Stimulated activated CD4-positive, alpha-beta T cell treated with anti-CD3 and anti-CD28 coated beads, Interleukin-15, amount 100 ng/mL, for 24 hours (primary cell): ENCODE measurements at regions not wholly inside any gene's neighbourhood (a gene's known extent, or its start where the extent isn't known, plus 50 kb on each side); places are given as distances from the start of the nearest gene placed in this dataset.
"Not testable (repeated sequence)": the region's sequence is repeated elsewhere in the genome, so short reads cannot be mapped to it uniquely, and the experiment has no call there.

ENCODE experiments used
- DNase-seq: peaks from one replicate; pipeline ENCODE4 v3.0.0-alpha.2; 2020

DNA sequence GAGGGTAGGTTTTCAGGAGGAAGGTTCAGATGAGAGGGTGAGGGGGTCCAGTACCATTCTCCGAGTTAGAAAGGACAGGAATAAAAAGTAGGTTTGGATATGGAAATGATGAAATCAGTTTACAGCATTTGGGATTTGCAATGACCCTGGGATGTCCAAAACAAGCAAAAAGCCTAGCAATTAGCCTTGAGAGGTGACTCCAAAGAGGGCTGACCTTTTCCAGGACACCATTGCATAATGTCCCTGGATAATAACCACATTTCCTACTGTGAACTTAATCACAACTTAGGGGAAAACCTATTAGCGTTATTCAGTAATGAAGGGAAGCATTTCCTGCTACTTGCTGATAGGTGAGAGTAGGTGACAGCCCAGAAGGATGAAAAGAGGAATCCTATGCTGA is 101.4 kb upstream of the ARHGAP42 start:
- DNase-seq: no peak

DNA sequence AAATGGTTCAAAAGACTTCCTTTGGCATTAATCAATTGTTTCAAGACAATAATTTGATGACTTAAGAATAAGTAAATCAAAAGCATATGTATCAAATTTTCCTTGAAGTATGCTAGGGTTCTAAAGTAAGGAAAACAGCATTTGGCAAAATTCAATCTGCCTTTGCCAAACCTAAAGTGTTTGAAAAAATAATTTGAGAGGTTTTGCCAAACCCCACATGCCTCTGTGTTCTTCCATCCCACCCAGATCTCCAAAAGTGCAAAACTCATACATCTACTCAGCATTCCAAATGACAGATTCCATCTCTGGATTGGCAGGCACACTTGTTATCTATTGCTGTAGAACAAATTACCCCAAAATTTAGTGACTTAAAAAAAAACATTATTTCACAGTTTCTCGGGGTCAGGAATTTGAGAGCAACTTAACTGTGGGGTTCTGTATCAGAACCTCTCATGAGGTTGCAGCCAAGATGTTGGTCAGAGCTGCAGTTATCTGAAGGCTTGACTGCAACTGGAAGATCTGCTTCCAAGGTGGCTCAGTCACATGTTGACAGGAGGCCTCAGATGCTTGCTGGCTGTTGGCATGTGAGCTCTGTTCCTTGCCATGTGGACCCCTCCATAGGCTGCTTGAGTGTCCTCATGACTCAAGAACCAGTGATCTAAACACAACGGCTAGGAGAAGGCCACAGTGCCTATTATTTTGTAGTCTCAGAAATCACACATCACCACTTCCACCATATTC is 100.6 kb upstream of the ARHGAP42 start:
- DNase-seq: no peak

DNA sequence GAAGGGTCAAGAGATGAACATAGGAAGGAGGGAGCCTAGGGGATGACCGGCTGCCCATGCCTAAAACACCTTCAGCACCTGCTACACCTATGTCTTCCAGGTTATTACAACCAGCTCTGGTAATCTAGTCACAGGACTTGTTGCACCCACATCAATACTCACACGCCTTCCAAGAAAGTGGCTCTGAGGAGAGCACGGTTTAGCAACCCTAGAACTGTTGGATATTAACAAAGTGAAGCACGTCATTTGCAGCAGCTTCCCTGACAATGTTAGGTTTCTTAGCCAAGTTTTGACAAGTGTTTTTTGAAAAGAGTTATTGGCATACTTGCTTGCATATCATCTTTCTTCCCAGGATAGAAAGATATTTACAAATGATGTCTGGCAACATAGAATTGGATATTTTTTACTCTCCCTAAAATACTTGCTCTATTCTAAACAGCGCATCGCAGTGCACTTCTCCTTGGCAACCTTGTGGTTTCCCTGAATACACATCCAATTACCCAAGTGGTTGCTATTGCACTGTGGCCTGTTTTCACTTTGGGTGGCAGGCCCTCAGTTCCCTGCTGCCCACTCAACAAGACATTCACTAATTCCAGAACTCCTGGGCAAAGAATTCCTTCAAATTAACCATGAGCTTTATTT is 94.3 kb upstream of the ARHGAP42 start:
- DNase-seq: no peak

DNA sequence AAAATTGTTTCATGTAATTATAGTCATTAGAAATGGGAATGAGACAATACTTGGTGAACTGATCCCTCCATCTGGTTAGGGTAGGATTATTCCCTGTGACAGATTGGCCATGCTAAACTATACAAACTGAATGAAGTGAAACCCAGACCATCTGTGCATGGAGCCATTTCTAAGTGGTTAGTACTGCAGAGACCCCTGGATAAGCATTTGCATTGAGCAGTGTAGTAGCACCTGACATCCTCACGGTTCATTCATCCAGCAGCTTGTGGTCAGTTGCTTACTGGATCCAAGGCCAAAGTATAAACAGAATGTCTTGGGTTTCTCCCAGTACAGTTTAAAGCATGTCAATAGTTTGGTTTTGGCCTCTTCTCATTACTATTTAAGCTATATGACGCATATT is 93.8 kb upstream of the ARHGAP42 start:
- no peak for DNase-seq

DNA sequence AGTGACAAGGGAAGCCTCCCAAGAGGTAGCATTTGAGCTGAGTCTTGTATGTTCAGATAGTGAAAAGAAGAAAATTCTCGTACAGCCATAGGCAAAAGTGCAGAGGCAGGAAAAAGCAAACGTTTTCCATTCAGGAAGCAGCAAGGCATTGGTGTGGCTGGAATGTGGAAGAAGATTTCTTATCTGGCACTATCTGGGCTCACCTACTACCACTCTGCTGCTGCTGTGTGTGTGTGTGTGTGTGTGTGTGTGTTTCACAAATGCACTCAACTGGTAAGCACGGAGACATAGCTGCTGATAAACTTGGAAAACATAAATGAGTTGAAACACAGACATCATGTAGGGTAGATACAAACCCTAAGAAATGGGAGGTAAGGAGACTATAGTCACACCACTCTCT is 92.8 kb upstream of the ARHGAP42 start:
- DNase-seq: no peak

DNA sequence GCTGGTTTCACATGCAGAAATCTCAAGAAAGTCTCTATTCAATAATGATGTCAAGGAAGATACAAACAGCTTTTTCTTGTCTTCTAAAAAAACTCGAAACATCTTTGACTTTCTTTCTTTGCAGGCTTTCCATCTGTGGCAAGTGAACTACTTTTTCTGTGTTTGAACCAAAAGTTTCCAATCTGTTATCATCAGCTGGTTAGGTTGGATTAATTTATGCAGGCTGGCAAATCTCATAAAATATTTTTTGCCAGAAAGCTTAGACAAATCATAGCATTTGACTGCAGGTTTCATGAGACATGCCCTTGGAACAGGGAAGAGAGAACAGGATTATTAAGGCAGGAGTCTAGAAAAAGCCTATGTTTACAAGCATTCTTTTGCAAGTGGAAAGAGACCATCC is 86.1 kb upstream of the ARHGAP42 start:
- DNase-seq: no peak

DNA sequence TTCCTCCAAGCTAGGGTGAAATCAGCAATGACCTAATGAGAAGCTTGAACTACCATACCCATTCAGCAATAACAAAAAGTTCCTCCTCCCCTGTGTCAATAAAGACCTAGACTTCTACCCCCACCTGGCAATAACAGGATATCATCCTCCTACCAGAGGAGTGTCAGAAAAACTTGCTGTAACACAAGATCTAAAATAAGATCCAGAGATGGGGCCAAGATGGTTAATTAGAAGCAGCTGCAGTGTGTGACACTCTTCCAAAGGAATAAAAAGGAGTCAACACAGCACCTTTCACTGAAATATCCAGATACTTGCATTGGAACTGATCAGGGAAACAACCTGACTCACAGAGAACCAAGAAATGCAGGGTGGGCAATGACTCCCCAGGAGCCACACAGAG is 84.4 kb upstream of the ARHGAP42 start:
- DNase-seq: no peak

DNA sequence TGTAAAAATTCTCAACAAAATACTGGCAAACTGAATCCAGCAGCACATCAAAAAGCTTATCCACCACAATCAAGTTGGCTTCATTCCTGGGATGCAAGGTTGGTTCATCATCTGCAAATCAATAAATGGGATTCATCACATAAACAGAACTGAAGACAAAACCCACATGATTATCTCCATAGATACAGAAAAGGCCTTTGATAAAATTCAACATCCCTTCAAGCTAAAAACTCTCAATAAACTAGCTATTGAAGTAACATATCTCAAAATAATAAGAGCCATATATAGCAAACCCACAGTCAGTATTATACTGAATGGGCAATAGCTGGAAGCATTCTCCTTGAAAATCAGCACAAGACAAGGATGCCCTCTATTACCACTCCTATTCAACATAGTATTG is 79.3 kb upstream of the ARHGAP42 start:
- DNase-seq: not testable (repeated sequence)

DNA sequence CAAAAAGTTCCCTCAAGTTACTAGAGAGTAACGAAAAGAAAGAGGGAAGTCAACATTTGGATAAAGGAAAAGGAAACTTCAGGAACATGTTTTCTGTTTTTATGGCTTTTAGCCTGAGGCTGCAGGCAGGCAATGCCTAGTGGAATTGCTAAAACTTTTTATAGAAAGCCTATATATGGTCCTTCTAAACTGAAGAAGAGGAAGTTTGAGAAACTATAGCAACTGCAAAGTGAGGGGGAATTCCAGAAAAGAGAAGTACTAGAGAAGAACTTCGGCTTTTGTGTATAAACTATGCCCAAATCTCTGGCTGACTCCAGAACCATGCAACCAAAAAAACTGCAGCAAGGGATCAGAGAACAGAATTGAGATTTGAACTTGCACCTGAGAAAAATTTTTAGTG is 74.3 kb upstream of the ARHGAP42 start:
- no peak for DNase-seq

DNA sequence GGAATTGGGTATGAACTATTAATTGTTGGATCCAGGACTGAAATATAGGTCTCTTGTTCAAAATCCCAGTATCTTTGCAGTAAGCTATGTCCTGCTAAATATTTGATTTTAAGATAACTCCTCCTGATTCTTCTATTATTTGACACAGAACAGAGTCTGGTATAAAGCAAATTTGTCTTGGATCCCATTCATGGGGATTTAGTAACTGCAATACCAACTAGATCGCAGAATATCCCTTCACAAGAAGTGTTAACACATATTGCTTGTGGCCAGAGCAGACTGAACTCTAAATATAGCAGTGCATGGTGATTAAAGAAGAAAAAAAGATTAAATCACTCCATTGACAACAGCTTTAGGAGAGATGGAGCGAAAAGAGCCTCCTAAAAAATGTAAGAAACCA is 68.2 kb upstream of the ARHGAP42 start:
- no peak for DNase-seq

DNA sequence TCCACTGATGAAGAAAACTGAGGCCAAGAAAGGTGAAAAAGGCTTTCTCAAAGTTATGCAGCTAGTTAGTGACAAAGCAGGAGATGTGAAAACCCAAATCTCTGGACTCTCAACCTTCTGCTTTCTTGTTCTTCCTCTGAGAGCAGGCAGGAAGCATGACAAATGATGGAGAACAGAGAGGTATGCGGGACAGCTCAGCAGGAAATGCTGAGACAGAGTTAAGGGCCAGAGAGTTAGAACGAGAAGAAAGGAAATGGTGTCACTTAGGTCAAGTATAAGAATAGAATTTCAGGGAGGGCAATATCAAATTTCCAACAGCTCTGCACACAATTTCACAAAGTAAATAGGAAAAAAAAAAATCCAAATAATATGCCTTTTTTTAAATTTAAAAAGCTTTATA is 67.6 kb upstream of the ARHGAP42 start:
- DNase-seq: no peak

DNA sequence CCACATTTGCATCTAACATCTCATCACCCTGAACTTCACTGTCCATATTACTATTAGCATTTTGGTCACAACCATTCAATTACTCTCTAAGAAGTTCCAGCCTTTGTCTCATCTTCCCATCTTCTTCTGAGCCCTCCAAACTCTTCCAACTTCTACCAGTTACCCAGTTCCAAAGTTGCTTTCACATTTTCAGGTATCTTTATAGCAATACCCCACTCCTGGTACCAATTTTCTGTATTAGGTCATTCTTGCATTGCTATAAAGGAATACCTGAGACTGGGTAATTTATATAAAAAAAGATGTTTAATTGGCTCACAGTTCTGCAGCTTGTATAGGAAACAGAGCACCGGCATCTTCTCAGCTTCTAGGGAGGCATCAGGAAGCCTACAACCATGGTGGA is 64.7 kb upstream of the ARHGAP42 start:
- no peak for DNase-seq

DNA sequence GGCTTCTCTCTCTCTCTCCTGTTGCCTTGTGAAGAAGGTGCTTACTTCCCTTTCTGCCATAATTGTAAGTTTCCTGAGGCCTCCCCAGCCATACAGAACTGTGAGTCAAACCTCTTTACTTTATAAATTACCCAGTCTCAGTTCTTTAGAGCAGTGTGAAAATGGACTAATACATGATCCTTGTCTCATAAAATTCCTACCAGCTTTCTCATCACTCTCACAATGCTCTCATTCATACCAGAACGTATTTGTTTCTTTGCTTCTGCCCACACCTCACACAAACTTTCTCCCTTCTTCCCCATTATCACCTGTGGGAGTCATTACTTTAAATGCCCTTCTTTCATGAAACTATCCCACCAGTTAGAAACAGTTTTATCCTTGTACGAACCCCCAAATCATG is 62.7 kb upstream of the ARHGAP42 start:
- DNase-seq: no peak

DNA sequence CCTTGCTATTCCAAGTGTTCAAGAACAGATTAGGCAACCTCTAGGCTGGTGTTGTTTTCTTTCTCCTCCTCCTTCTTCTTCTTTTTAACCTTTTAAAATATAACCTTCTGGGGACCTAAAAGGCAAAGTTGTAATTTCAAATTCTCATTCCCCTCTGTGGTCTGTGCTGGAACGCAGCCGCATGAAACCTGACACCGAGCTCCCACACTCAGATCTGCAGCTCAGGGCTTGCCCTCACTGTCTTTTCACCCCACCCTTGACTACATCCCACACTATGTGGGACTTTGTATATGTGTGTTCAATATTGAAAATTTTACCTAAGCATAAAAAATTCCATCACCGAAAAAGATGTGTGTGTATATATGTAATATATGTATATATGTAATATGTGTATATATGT is 62.0 kb upstream of the ARHGAP42 start:
- DNase-seq: no peak

DNA sequence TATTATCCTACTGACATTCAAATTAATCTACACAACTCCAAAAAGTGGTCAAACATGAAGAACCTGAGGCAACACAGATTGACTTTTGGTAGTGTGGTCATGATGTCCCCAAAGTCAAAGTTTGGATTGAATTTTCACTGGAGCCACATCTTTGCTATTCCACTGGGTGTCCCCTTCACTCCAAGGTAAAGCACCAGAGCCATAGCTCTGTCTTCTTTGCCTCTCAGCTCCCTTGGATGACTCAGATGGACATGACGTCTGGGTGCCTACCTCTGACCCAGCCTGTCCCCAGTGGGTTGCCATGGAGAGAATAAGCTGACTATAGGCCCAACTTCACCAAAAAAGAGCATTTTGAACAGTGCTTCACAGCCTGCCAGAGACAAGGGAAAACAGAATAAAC is 57.4 kb upstream of the ARHGAP42 start:
- no peak for DNase-seq

DNA sequence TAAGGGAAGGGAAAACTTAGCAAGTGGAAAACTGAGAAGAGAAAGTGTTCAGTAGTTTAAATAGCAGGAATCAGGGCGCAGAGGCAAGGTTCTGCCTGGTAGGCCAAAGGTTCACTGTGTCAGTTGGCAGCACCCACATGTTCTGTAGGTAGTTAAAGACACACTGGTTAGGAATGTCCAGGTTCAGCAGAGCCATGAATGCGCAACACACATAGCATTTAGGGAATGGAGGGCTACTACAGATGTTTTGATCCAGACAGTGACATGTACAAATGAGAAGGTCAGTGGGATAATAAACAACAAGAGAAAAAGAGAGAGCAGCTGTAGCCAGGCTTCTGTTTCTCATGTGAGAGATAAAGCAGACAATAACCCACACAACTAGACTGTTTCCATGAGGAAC is 56.2 kb upstream of the ARHGAP42 start:
- no peak for DNase-seq

DNA sequence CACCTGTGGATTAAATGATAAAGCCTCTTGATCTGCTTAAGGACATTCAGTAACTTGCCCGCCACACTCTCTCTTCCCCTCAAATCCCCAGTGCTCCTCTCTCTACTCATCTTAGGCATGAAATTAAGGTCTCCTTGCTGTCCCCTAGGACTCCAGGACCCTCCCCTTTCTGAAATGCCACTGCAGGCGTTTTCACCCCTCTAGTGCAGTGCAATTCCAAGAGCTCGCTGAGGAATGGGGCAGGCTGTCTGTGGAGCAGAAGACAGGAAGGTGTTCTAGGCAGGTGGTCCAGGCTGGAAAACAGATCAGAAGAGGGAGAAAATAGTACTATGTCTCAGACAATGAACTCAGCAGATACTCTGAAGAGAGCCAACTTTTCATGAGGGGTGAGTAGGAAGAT is 55.8 kb upstream of the ARHGAP42 start:
- DNase-seq: no peak

DNA sequence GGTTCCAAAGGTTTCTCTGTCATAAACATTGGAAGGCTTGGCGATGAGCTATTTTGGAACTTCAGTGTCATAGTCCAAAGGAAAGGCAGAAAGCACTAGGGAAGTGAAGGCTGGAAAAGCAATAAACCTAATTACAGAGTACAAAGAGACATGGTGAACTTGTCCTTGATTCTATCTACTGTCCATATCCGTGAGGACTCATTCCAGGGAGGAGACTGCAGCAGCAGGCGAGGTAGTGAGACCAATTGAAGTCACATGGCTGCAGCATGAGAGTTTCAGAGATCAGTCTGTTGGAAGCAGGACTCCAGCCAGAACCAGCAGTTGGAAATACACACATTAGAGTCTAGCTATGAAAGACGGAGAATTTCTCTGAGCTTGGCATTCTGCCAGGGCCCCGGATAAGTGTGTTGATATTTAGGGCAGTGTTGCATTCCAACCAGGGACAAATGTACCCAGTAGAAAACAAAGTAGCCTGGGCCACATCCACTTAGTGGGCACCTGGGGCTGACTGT is 54.1 kb upstream of the ARHGAP42 start:
- no peak for DNase-seq

DNA sequence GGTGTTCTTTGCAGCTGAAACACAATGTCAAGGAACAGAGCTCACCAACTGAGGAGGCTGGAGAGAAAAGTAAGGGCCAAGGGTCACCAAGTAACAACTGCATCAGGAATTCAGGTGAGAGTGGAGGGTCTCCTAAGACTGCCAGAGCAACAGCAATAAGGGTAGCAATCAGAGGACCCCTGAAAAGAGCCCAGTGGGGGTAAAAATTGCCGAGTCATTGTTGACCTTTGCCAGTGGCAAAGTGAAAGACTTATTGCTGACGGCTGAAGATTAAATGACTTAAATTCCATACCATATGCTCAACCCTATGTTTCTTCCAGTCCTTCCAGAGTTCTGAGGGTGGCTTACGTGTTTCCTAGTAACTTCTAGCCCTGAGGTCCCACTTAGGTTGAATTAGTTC is 51.9 kb upstream of the ARHGAP42 start:
- no peak for DNase-seq

DNA sequence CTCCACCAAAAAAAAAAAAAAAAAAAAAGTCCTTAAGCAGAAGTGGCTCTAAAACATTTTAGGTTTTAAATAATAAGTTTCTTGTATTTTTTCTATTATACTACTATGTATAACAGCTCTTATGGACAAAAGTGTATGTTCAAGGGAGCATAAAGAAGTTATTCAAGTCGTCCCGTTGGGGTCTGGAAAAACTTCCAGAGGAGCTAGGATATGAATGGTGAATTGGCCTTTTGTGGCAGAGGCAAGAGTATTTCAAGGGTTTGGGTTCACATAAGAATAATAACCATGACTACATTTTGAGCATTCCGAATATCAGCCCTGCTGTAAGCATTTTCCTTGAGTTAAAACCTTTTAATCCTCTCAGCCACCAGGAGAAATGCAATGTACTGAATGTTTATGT is 50.6 kb upstream of the ARHGAP42 start:
- no peak for DNase-seq
